GM11168 (cell line): ENCODE measurements at regions not wholly inside any gene's neighbourhood (a gene's known extent, or its start where the extent isn't known, plus 50 kb on each side); places are given as distances from the start of the nearest gene placed in this dataset.

Experiments
- in situ Hi-C: fragments of 300-500 bp; cut with MboI; formaldehyde crosslinking; loops from one replicate; pipeline ENCODE4 v1.12.0; 2022; ENCODE audit warnings: low sequenced_read_pairs; ENCODE audit not compliant: unreplicated experiment

GRCh38 chr10:108523016-108523800 lies 1358.7 kb upstream of the SORCS1 start:
- in situ Hi-C loops: no loop called here

GRCh38 chr10:108521827-108522492 lies 1357.5 kb upstream of the SORCS1 start:
- in situ Hi-C loops: no loop called here

- in situ Hi-C loops: no loop called here
Observed at GRCh38 chr10:108515821-108516220, 1351.3 kb upstream of the SORCS1 start.

GRCh38 chr10:108500396-108500795 lies 1335.9 kb upstream of the SORCS1 start:
- in situ Hi-C loops: no loop called here

- in situ Hi-C loops: no loop called here
Observed at GRCh38 chr10:108496106-108496505, 1331.6 kb upstream of the SORCS1 start.

GRCh38 chr10:108490944-108491343 lies 1326.4 kb upstream of the SORCS1 start:
- in situ Hi-C loops: no loop called here

GRCh38 chr10:108471420-108471819 lies 1306.9 kb upstream of the SORCS1 start:
- in situ Hi-C loops: no loop called here

- in situ Hi-C loops: no loop called here
Observed at GRCh38 chr10:108469940-108470339, 1305.4 kb upstream of the SORCS1 start.

GRCh38 chr10:108465871-108466641 lies 1301.5 kb upstream of the SORCS1 start:
- in situ Hi-C loops: no loop called here

- in situ Hi-C loops: no loop called here
Observed at GRCh38 chr10:108462005-108462404, 1297.5 kb upstream of the SORCS1 start.

- in situ Hi-C loops: no loop called here
Observed at GRCh38 chr10:108454793-108455192, 1290.3 kb upstream of the SORCS1 start.

- in situ Hi-C loops: no loop called here
Observed at GRCh38 chr10:108454224-108454623, 1289.7 kb upstream of the SORCS1 start.

GRCh38 chr10:108453166-108453565 lies 1288.7 kb upstream of the SORCS1 start:
- in situ Hi-C loops: no loop called here

GRCh38 chr10:108452533-108452932 lies 1288.0 kb upstream of the SORCS1 start:
- in situ Hi-C loops: no loop called here

GRCh38 chr10:108450280-108450679 lies 1285.8 kb upstream of the SORCS1 start:
- in situ Hi-C loops: no loop called here

- in situ Hi-C loops: no loop called here
Observed at GRCh38 chr10:108445746-108446145, 1281.2 kb upstream of the SORCS1 start.

- in situ Hi-C loops: no loop called here
Observed at GRCh38 chr10:108443636-108444035, 1279.1 kb upstream of the SORCS1 start.

- in situ Hi-C loops: no loop called here
Observed at GRCh38 chr10:108439397-108439796, 1274.9 kb upstream of the SORCS1 start.

GRCh38 chr10:108436096-108436495 lies 1271.6 kb upstream of the SORCS1 start:
- in situ Hi-C loops: no loop called here

GRCh38 chr10:108434559-108435252 lies 1270.2 kb upstream of the SORCS1 start:
- in situ Hi-C loops: no loop called here
